SW 1271 (cell line): ENCODE measurements at regions not wholly inside any gene's neighbourhood (a gene's known extent, or its start where the extent isn't known, plus 50 kb on each side); places are given as distances from the start of the nearest gene placed in this dataset.
"Not testable (repeated sequence)": the region's sequence is repeated elsewhere in the genome, so short reads cannot be mapped to it uniquely, and the experiment has no call there.

Source experiments
- DNase-seq, 2 experiments: peaks; one replicate each; lab custom pipeline; 2025; lab: John Stamatoyannopoulos, UW

DNA sequence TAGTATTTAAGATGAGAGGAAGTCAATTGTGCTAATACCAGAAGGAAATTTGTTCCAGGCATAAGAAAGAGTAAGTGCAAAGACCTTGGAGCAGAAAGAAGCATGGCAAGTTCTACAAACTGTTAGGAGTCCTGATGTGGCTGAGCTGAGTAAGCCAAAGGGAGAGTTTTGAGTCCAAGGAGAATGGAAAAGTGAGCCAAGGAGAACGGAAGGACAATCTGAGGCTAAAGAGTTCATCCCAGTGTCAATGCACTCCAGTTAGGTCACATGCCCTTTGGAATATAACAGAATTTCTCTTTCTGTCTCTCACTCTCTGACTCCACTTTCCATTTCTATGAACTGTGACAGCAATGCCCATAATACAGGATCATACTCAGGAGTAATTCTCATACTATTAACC lies 224.7 kb downstream of the CAAP1 start:
- no peak for DNase-seq

DNA sequence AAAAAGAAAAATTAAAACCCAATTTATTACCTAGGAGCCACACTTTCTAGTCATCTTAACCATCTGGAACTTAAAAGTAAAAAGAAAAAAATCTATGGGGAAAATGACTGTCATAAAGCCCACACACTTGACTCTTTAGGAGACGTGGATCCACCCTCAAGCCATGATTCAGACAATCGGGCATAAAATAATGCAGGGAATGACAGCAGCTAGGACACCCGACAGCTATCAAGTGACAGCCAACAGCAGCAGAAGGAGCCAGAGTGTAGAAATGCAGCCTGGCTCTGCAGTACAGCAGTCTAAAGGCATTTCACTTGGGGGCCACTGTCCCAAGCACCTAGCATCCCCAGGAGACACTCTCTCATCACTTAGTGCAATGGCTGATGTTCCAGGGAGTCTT lies 226.9 kb downstream of the CAAP1 start:
- DNase-seq: no peak

DNA sequence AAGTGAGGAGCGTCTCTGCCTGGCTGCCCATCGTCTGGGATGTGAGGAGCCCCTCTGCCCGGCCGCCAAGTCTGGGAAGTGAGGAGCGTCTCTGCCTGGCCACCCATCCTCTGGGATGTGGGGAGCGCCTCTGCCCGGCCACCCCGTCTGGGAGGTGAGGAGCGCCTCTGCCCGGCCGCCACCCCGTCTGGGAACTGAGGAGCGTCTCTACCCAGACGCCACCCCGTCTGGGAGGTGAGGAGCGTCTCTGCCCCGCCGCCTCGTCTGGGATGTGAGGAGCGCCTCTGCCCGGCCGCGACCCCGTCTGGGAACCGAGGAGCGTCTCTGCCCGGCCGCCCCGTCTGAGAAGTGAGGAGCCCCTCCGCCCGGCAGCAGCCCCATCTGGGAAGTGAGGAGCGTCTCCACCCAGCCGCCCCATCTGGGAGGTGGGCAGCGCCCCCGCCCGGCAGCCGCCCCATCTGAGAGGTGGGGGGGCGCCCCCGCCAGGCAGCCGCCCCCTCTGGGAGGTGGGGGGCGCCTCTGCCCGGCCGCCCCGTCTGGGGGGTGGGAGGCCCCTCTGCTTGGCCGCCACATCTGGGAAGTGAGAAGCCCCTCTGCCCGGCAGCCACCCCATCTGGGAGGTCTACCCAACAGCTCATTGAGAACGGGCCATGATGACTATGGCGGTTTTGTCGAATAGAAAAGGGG lies 228.4 kb downstream of the CAAP1 start:
- DNase-seq: not testable (repeated sequence)

DNA sequence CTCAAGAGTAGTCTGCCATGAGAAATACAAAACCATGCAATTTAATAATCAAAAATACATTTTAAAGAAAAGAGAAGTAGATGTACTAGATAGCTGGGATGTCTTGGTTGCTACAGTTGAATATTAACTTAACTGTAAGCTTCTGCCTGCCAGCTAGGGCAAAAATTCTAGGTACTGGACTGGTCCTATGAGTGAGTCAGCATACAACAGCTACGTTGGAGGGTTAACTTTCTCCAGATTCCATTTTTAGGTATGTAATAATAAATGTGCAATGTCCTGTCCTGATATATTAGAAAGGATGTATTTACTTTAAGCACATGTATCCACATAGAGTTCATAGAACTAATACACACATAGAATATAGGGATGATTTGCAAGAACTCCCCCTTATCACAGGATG lies 230.1 kb downstream of the CAAP1 start:
- no peak for DNase-seq

DNA sequence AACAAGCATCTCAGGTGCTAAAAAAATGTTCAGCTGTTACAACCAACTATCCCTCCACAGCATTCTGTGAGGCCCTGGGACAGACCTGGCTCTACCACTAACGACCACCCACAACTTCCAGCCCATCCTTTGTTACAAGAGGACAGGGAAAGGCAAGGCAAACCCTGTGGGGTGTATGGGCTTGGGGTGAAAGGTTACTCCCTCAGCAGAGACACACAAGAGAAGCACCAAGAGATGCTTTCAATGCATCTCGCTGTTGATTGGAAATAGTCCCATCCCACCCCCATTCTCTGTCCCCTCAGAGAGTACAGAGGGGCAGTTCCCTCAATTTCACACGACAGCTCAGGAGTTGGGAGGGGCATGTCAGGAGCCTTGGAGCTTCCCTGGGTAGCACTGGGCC lies 234.1 kb downstream of the CAAP1 start:
- DNase-seq: no peak

DNA sequence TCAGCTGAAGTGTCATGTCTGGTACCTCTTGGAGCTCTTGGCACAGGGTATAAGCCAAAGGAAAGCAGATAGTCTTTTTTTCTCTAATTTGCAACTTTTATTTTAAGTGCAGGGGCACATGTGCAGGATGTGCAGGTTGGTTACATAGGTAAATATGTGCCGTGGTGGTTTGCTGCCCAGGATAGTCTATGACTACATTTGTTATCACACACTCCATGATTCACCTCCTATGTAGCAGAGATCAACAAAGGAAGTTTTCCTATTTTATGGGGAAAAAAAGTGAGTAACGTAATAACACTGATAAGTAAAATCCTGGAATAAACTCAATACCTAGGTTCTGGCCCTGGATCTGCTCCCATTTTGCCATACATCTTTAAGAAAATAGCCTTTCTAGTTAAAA lies 234.6 kb downstream of the CAAP1 start:
- no peak for DNase-seq

DNA sequence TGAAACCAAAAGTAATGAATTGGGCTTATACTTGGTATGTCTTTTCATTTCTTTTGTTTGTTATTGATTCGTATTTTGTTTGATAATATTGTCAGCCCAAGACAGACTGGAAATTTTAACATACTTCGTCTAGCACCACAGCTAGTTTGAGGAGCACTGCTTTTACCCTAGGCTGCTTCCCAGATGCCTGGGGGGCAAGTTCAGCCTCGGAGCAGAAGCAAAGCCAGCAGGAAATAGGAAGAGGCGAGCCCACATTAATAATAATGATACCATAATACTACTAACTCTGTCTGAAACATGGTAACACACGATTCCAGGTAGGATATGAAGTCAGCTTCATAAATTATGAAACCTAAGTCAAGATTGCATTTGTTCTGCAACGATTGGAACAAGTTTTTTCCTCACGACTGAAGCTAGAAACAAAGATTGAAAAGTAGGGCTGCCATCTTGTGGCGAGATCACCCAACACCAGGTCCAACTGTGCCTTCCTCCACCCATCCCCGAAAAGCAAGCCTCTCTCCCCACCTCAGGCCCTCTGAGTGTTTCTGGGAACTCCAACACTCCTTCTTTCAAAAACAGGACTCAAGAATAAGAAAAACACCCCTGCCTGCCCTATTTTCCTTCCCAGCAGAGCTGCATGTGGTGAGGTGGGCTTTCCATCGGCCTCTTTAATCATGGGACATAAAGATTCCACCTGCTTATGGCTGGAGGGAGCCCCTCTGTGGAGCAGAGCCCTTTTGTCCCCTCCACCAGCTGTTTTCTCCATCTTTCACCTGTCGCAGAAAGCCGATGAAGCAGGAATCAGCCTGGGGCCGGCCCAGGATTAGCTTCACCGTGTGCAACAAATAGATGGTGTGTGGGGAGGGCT lies 236.4 kb downstream of the CAAP1 start:
- peak in 1 of 2 experiments; percentile 0 for DNase-seq

DNA sequence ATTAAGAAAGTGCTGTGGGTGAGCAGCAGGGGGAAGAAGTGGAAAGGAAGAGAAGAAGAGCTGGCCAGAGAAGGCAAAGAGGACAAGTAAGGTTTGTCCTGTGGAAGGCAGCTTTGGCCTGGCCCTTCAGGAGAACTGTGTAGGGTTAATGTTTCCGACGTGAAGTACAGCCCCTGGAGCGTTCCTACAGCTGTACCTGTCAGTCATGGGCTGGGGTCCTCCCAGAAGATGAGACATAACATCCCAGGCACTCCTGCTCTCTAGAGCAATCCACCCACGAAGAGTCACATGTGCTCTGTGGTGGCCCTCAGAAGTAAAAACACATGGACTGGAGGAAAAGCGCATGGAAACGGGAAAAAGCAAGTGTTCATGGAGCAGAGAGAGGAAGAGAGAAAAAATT lies 237.4 kb downstream of the CAAP1 start:
- no peak for DNase-seq

DNA sequence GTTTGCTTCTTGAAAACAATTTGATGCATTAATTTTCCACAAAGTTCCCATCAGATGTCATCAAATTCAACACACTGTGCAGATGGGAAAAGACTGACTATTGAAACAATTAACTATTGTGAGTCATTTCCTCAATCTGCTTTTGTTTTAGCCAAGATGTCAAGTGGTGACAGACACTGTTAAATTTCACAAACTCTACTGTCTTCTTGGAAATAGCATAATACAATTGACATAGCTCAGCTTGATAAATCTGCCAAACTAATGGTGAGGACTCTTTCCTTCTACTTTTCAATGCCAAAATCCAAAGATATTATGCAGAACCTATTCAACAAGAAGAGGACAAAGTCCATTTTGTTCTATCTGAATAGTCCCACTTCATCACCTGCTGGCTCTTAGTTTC lies 242.3 kb downstream of the CAAP1 start:
- no peak for DNase-seq

DNA sequence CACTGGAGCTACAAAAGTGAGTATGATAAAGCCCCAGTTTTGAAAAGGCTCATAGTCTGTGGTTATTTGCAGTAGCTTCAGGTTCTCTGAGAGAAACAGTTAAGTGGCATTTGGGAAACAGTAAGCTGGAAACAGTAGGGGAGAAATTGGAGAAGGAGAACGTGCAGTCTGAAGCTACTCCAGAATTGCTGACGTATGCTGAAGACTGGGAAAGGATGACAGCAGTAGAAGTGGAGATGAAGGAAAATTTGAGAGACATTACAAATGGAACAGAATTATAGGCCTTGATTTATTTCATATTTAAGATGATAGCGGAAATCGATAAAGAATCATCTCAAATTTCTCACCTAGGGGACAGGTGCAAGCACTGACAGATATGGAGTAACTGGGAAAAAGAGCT lies 248.8 kb downstream of the CAAP1 start:
- DNase-seq: no peak

DNA sequence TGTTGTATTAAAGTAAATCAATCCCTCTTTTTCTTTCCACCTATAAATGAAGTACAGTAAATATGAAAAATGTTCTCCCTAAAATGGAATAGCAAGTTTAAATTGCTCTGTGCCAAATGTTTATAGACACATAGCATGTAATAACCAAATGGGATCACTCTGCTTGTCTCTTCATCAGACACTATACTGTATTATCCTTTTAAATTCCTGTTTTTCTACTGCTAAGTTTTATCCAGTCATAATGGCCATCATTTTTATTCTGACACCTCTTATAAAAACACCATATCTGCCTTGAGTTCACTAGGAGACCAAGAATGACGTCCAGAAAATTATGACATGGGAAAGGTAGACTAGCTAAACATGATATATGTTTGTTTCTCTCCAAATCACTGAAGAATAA lies 252.8 kb downstream of the CAAP1 start:
- DNase-seq: no peak

DNA sequence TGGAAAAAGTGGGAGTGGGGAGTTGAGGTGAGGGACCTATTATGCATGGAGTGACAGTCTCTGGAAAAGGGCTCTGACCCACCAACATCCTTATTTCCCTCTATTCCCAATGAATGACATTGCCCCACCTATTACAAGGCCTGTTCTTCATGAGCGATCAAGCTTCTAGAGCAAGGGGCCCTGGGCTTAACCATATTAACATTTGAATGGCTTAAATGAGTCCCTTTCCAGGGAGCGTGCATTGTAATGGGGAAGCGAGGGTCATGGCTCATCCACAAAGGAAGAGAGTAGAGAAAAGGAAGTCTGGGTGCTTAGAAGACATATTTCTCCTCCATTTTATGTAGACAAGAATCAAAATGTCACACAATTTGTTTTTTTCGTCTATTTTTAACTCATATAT lies 255.5 kb downstream of the CAAP1 start:
- no peak for DNase-seq

DNA sequence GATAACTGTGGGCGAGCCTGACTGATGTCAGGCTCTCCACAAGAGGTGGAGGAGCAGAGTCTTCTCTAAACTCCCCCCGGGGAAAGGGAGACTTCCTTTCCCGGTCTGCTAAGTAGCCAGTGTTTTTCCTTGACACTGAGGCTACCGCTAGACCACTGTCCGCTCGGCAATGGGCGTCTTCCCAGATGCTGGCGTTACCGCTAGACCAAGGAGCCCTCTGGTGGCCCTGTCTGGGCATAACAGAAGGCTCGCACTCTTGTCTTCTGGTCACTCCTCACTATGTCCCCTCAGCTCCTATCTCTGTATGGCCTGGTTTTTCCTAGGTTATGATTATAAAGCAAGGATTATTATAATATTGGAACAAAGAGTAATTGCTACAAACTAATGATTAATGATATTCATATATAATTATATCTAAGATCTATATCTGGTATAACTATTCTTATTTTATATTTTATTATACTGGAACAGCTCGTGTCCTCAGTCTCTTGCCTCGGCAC lies 278.7 kb downstream of the CAAP1 start:
- DNase-seq: peak in 1 of 2 experiments; percentile 14

DNA sequence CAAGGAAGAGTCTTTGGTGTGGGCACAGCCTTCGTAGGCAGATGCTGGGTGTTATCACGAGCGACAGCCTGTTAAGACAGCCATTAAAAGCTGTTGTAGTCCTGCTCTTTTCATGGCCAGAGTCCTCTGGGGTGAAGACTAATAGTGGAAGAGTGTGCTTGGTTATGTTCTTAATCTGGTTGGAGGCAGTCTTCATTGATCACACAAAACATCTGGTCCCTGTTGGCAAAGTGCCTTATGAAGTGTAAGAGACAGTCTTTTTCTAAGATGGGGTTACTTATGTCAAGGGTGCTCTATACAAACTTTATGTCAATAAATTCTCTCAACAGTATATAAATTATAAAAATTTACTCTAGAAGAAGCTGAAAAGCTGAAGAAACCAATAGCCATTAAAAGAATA lies 280.4 kb downstream of the CAAP1 start:
- no peak for DNase-seq

DNA sequence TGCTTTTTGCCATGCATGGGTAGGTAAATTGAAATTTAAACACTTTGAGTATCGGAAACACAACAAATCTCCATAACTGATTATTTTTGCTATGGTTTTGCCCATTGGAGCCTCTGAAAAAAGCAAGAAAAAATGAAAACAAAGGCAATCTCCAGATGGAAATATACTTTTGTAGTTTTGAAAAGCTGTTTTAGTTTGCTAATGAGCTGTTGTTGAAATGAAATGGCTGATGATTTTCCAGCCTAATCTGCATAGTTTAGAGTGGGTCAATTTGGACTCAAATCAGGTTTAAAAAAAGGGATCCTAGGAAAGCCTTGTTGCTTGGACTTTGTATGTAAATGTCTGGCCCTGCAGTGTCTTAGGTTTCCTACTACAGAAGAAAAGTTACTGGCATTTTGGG lies 285.8 kb downstream of the CAAP1 start:
- DNase-seq: no peak

DNA sequence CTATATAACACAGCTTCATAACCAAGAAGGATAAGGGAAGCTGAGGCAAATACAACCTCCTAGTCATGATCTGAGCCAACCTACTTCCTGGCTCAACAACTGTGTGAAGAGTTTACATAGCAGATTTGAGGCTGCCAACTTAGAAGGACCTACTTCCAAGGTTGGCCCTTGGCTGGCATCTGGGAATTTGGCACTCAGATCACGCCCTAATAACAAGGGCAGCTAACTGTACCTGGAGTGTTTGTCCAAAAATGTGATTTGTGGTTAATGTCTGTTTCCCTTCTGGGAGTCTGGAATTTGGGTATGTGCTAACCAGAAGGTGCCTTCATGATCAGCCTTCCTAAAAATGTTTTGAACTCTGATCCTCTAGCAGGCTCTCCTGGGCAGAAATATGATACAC lies 287.2 kb downstream of the CAAP1 start:
- DNase-seq: no peak

DNA sequence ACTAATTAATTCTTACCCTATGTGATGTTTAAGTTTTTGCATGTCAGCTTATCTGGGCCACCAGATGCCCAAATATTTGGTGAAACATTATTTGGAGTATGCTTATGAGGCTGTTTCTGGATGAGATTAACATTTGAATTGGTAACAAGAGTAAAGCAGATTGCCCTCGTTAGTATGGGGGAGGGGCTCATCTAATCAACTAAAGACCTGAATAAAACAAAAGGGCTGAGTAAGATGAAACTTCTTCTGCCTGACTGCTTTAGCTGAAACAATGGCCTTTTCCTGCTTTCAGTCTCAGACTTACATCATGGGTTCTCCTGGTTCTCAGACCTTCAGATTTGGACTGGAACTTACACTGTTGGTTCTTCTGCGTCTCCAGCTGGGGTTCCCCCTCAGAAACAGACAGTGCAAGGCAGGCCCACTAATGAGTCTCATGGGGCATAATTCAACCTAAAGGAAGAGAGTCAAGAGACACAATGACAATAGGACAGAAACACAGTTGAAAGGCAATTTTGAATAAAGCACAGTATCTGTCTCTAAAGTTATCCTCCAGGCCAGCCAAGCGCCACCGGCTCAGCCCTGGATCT lies 288.4 kb downstream of the CAAP1 start:
- DNase-seq: no peak

DNA sequence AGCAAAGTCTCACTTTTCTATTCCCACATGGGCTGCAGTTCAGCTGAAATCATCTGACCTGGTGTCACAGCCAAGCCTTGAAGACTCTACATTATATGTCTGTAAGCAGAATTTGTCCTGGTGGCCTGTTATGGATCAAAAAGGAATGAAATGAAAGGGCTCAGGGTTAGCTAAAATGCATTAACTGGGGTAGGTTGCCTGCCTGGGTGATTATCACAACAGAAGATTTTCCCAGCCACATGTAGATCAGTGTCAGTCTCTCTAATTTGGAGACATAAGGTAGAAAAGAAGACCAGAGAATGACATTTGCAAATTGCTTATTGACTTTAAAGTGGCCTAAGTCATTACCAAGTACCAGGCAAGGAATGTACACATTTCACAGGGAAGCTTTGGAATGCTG lies 289.0 kb downstream of the CAAP1 start:
- DNase-seq: no peak

DNA sequence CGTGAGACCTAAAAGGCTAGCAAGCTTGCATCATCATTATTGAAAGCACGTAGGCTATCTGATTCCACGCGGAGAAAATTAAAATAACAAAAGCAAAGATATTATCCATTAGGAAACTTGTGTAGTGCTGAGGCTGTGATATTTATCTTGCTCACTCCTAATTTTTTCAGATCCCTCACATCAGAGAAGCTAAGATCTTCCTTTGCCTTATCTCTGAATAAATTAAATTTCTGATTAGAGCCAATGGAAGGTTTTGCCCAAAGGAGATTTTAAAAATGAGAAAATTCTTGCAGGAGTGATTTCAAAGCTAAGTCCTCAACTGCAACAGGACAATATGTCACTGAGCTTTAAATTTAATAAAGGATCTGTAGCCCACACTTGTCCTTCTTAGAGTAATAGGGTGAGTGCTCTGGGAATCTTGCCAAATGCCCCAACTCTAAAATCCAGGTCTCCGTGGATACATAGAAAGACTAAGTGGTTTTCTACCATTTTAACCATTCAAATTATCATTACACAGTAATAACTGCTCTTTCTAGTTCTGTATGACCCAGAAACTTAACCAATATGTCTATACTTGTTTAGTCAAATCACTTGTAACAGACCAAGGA lies 295.0 kb downstream of the CAAP1 start:
- DNase-seq: no peak

DNA sequence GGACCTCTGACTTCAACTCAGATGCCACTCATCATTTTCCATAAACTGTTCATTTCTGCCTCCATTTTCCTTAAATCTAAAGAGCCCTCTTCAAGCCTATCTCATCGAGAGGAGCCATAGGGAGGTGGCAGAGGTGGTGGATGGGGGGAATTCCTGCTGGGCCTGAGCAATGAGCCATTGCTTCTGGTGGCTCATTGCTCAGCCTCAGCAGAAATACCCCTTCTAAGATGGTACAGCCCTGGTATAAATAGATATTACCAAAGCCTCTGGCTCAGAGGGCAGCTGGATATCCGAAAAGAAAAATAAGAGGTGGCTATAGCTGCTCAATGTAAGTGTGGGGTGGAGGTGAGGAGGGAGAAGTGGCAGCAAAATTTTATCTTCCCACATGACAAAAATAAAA lies 313.5 kb downstream of the CAAP1 start:
- no peak for DNase-seq

DNA sequence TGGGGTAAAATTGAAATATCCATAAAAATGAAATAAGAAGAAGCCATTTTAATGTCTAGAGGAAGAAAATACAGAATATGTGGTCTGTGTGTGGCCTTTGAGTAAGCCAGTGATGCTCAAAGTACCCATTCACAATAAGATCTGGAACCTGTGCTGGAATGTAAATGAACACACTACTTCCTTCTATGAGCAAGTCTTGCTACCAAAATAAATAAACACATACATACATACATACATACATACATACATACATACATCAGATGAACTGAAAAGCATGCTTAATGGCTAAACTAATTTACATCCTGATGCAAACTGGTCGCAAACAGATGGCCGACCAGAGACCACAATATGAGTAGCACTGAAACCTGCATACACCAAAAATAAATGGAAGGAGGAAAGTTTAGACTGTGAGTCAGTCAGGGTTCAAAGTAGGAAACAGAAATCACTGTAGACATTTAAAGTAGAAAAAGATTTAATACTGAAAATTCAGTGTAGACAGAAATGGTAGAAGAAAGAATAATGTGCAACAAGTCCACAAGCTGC lies 317.6 kb downstream of the CAAP1 start:
- no peak for DNase-seq

DNA sequence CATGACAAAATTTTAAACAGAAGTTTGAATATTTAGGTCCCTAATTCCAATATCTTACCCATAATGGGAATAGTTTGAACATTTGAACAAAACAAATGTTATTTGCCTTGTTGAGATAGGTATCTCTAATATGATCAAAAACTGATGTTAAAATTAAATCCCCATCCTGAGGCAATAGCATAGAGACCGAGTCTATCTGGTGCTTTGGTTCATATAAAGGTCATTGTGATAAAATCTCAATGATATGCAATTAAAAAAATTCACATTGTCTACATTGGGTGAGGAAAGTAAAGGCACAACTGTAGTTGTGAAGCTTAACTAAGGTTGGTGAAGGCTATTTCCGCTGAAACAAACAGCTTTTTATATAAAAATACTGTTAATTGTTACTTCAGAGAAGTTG lies 318.3 kb downstream of the CAAP1 start:
- no peak for DNase-seq
